ENCODE measurements at regions not wholly inside any gene's neighbourhood (a gene's known extent, or its start where the extent isn't known, plus 50 kb on each side); places are given as distances from the start of the nearest gene placed in this dataset.

GRCh38 chr4:123522646-123523045 is 126.1 kb downstream of the SPRY1 start:
- ChIA-PET POLR2A (no interaction called here), CTCF (no interaction called here)
- DNase-seq (ENCODE audit: extremely low spot score) = no peak
- TF ChIP-seq CTBP1 (IDR thresholded peaks at IDR 0.05; ENCODE audit: borderline replicate concordance) (no peak), L3MBTL2 (conservative IDR thresholded peaks at IDR 0.05) (no peak), NFRKB (IDR thresholded peaks at IDR 0.05) (no peak), BHLHE40 (IDR thresholded peaks at IDR 0.05; ENCODE audit: borderline replicate concordance) (no peak), FOXA1 (IDR thresholded peaks at IDR 0.05) (no peak), ZNF384 (IDR thresholded peaks at IDR 0.05) (no peak), ELF4 (IDR thresholded peaks at IDR 0.05) (no peak), SUZ12 (IDR thresholded peaks at IDR 0.05) (no peak)

GRCh38 chr4:123524958-123525628 is 128.5 kb downstream of the SPRY1 start:
- no peak for TF ChIP-seq TARDBP (IDR thresholded peaks at IDR 0.05)
- no peak for TF ChIP-seq FOXM1 (IDR thresholded peaks at IDR 0.05; ENCODE audit: borderline replicate concordance)
- no peak for TF ChIP-seq FOXA1 (IDR thresholded peaks at IDR 0.05)
- no peak for TF ChIP-seq BHLHE40 (IDR thresholded peaks at IDR 0.05; ENCODE audit: borderline replicate concordance)
- no peak for TF ChIP-seq ARNT (IDR thresholded peaks at IDR 0.05)
- no peak for TF ChIP-seq SUZ12 (IDR thresholded peaks at IDR 0.05)
- no peak for TF ChIP-seq NFRKB (IDR thresholded peaks at IDR 0.05)
- no peak for TF ChIP-seq HDGF (IDR thresholded peaks at IDR 0.05; ENCODE audit: borderline replicate concordance)
- TF ChIP-seq PKNOX1 (IDR thresholded peaks at IDR 0.05) = no peak
- no peak for TF ChIP-seq SP1 (IDR thresholded peaks at IDR 0.05)
- TF ChIP-seq FOXK2 (IDR thresholded peaks at IDR 0.05) = no peak
- no peak for TF ChIP-seq LEF1 (IDR thresholded peaks at IDR 0.05; ENCODE audit: borderline replicate concordance)
- no peak for TF ChIP-seq ZNF384 (IDR thresholded peaks at IDR 0.05)
- DNase-seq (ENCODE audit: extremely low spot score) = no peak
- POLR2A ChIA-PET = no interaction called here
- CTCF ChIA-PET = no interaction called here

GRCh38 chr4:123526511-123526910 is 129.9 kb downstream of the SPRY1 start:
- POLR2A ChIA-PET = no interaction called here
- no peak for DNase-seq (ENCODE audit: extremely low spot score)
- TF ChIP-seq FOXM1 (IDR thresholded peaks at IDR 0.05; ENCODE audit: borderline replicate concordance) = no peak
- TF ChIP-seq ARNT (IDR thresholded peaks at IDR 0.05) = no peak
- TF ChIP-seq CTBP1 (IDR thresholded peaks at IDR 0.05; ENCODE audit: borderline replicate concordance) = no peak
- TF ChIP-seq FOXK2 (IDR thresholded peaks at IDR 0.05) = no peak
- no peak for TF ChIP-seq SUZ12 (IDR thresholded peaks at IDR 0.05)
- TF ChIP-seq ELF4 (IDR thresholded peaks at IDR 0.05) = no peak
- TF ChIP-seq TARDBP (IDR thresholded peaks at IDR 0.05) = no peak
- no peak for TF ChIP-seq LEF1 (IDR thresholded peaks at IDR 0.05; ENCODE audit: borderline replicate concordance)
- TF ChIP-seq BHLHE40 (IDR thresholded peaks at IDR 0.05; ENCODE audit: borderline replicate concordance) = no peak
- TF ChIP-seq ZNF384 (IDR thresholded peaks at IDR 0.05) = no peak
- TF ChIP-seq NFRKB (IDR thresholded peaks at IDR 0.05) = no peak
- no peak for TF ChIP-seq L3MBTL2 (conservative IDR thresholded peaks at IDR 0.05)
- no peak for TF ChIP-seq HDGF (IDR thresholded peaks at IDR 0.05; ENCODE audit: borderline replicate concordance)
- TF ChIP-seq SP1 (IDR thresholded peaks at IDR 0.05) = no peak
- CTCF ChIA-PET = no interaction called here

- no peak for DNase-seq (ENCODE audit: extremely low spot score)
- ChIA-PET POLR2A (interaction anchor here (1.2 kb wide), 1 partner anchor 129 kb away, joined by 4 read pairs; no protein-coding TSS in a partner anchor), CTCF (interaction anchor here (0.8 kb wide), 1 partner anchor 68 kb away, joined by 3 read pairs; no protein-coding TSS in a partner anchor)
- no peak for TF ChIP-seq L3MBTL2 (conservative IDR thresholded peaks at IDR 0.05)
- TF ChIP-seq NFRKB (IDR thresholded peaks at IDR 0.05) = no peak
- TF ChIP-seq ARNT (IDR thresholded peaks at IDR 0.05) = no peak
- no peak for TF ChIP-seq LEF1 (IDR thresholded peaks at IDR 0.05; ENCODE audit: borderline replicate concordance)
- TF ChIP-seq HDGF (IDR thresholded peaks at IDR 0.05; ENCODE audit: borderline replicate concordance) = no peak
- TF ChIP-seq CTBP1 (IDR thresholded peaks at IDR 0.05; ENCODE audit: borderline replicate concordance) = no peak
- TF ChIP-seq FOXA1 (IDR thresholded peaks at IDR 0.05) = no peak
- no peak for TF ChIP-seq FOXM1 (IDR thresholded peaks at IDR 0.05; ENCODE audit: borderline replicate concordance)
- TF ChIP-seq BHLHE40 (IDR thresholded peaks at IDR 0.05; ENCODE audit: borderline replicate concordance) = no peak
These were observed 132.1 kb downstream of the SPRY1 start for GRCh38 chr4:123528501-123529277.

GRCh38 chr4:123529278-123529568 is 132.6 kb downstream of the SPRY1 start:
- TF ChIP-seq NFRKB (IDR thresholded peaks at IDR 0.05) (no peak), ZNF384 (IDR thresholded peaks at IDR 0.05) (no peak), CTBP1 (IDR thresholded peaks at IDR 0.05; ENCODE audit: borderline replicate concordance) (no peak), TARDBP (IDR thresholded peaks at IDR 0.05) (no peak), FOXM1 (IDR thresholded peaks at IDR 0.05; ENCODE audit: borderline replicate concordance) (no peak), BHLHE40 (IDR thresholded peaks at IDR 0.05; ENCODE audit: borderline replicate concordance) (no peak)
- POLR2A ChIA-PET = interaction anchor here (1.2 kb wide), 1 partner anchor 129 kb away, joined by 4 read pairs; no protein-coding TSS in a partner anchor
- DNase-seq (ENCODE audit: extremely low spot score) = no peak
- CTCF ChIA-PET = interaction anchor here (0.8 kb wide), 1 partner anchor 69 kb away, joined by 3 read pairs; no protein-coding TSS in a partner anchor

- POLR2A ChIA-PET = no interaction called here
- DNase-seq (ENCODE audit: extremely low spot score) = no peak
These were observed 133.8 kb downstream of the SPRY1 start for GRCh38 chr4:123530357-123530756.

More at GRCh38 chr4:123530357-123530756, 133.8 kb downstream of the SPRY1 start:
- CTCF ChIA-PET = interaction anchor here (0.6 kb wide), 2 partner anchors 42 to 737 kb away, joined by 3 to 5 read pairs; no protein-coding TSS in a partner anchor
- TF ChIP-seq FOXK2 (IDR thresholded peaks at IDR 0.05) (no peak), SP1 (IDR thresholded peaks at IDR 0.05) (no peak), PKNOX1 (IDR thresholded peaks at IDR 0.05) (peak; percentile 82), NFRKB (IDR thresholded peaks at IDR 0.05) (no peak), TARDBP (IDR thresholded peaks at IDR 0.05) (no peak), ARNT (IDR thresholded peaks at IDR 0.05) (no peak), BHLHE40 (IDR thresholded peaks at IDR 0.05; ENCODE audit: borderline replicate concordance) (no peak), HDGF (IDR thresholded peaks at IDR 0.05; ENCODE audit: borderline replicate concordance) (no peak), FOXM1 (IDR thresholded peaks at IDR 0.05; ENCODE audit: borderline replicate concordance) (no peak)
